ENCODE measurements at regions not wholly inside any gene's neighbourhood (a gene's known extent, or its start where the extent isn't known, plus 50 kb on each side); places are given as distances from the start of the nearest gene placed in this dataset.
"Not testable (repeated sequence)": the region's sequence is repeated elsewhere in the genome, so short reads cannot be mapped to it uniquely, and the experiment has no call there.

DNA sequence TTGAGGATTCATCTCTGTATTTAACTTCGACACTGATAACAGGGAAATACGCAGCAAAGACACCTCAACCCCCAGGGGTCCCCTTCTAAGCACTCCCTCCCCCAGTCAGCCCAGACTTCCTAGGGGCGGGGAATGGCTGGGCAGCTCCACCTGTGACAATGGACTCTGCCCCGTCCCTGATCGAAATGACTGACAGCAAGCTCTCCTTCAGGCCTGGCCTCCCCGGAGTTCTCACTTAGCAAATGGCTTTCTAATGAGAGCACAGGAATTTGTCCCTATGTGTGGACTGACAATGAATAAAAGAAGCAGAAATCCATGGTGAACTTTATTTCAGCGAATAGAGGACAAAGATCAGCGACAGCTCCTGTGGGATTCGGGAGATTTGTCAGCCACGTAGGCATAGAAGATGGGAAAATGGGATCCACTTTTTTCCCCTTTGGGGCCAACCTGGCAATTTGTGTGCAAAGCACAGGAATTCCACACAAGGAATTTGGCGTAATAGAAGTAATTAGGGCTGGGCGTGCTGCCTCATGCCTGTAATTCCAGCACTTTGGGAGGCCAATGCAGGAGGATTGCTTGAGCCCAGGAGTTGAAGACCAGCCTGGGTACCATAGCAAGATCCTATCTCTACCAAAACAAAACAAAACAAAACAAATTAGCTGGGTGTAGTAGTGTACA lies 63.8 kb downstream of the TNFAIP2 start:
- no peak for TF ChIP-seq POLR2A (IDR thresholded peaks at IDR 0.05; ENCODE audit: low read depth, low read length)
- FAIRE-seq: no peak

DNA sequence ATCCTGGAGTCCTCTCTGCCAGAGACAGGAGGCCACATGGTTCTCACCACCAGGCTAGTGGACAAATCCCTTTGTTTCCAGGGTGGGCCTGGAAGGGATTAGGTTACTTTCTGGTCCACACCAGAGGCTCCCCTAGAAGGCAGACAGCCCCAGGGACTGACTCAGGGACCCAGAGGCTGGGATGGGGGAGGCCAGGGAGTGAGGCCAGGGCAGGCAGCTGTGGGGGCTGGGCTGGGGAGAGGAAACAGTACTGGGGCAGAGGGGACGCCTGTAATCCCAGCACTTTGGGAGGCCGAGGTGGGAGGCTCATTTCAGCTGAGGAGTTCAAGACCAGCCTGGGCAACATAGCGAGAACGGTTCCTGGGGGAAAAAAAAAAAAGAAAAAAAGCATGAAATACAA lies 64.7 kb downstream of the TNFAIP2 start:
- no peak for FAIRE-seq
- no peak for DNase-seq (ENCODE audit: insufficient read length, low spot score)
- no peak for TF ChIP-seq POLR2A (IDR thresholded peaks at IDR 0.05; ENCODE audit: low read depth, low read length)

More for the DNA sequence above, 63.8 kb downstream of the TNFAIP2 start:
- no peak for DNase-seq (ENCODE audit: insufficient read length, low spot score)

DNA sequence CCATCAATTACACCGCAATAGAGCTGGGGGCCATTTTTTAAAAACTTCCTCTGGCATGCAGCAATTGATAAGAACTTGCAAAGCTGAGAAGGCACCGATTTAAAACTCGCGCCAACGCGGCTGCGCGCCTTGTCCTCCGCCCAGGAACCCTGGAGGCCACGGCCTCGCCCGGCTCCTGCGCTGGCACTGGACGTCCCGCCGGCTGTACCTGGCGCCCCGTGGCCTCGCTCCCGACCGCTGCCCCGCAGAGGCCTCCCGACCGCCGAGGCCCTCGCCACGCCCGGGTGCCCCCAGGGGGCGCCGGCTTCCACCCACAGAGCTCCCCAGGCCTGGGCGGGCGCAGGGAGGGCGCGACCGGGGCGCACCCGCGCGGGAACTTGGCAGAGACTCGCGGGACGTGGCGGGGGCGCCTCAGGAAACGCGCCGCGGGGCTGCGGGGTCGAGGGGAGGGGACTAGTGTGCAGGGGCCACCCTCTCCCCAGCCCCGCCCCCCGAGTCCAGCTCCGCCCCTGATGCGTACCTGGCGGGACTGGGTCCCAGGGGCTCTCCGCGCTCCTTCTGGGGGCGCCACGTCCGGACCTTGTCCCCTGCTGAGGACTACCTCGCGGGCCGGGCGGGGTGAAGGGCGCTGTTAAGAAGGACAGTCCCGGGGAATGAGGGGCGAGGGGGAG lies 65.7 kb downstream of the TNFAIP2 start:
- DNase-seq (ENCODE audit: insufficient read length, low spot score) (no peak), FAIRE-seq (no peak)
- no peak for TF ChIP-seq POLR2A (IDR thresholded peaks at IDR 0.05; ENCODE audit: low read depth, low read length)

DNA sequence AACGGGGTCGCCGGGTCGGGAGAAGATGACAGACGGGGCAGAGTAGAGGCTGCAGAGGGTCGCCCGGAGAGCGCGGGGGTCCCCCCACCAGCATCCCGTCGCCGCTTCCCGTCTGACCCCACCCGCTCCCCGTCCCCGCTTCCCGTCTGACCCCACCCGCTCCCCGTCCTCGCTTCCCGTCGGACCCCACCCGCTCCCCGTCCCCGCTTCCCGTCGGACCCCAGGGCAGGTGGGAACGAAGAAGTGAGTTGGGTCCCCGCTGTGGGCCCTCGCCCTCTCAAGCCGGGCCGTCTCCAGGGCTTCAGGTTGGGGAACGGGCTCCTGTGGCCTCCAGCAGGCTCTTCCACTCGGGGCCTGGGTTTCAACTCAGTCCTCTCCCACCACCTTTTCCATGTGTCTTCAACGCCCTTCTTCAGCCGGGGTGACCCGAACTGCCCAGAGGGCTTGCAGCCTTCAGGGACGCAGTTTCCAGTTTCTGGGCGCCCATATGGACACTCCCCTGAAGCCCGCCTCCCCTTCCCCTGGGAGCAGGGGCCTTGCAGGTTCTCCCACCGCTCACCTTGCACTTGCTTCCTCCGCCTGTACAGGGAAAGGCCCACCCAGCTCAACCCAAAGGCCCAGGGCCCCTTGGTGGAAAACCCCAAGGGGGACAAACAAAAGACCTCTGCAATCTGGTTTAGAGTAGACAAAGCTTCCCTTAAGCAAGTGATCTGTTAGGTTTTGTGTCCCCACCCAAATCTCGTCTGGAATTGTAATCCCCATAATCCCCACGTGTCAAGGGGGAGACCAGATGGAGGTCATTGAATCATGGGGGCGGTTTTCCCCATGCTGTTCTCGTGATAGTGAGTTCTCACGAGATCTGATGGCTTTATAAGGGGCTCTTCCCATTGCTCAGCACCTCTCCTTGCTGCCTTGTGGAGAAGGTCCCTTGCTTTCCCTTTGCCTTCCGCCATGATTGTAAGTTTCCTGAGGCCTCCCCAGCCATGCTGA lies 66.5 kb downstream of the TNFAIP2 start:
- no peak for TF ChIP-seq POLR2A (IDR thresholded peaks at IDR 0.05; ENCODE audit: low read depth, low read length)
- DNase-seq (ENCODE audit: insufficient read length, low spot score) (no peak), FAIRE-seq (no peak)

DNA sequence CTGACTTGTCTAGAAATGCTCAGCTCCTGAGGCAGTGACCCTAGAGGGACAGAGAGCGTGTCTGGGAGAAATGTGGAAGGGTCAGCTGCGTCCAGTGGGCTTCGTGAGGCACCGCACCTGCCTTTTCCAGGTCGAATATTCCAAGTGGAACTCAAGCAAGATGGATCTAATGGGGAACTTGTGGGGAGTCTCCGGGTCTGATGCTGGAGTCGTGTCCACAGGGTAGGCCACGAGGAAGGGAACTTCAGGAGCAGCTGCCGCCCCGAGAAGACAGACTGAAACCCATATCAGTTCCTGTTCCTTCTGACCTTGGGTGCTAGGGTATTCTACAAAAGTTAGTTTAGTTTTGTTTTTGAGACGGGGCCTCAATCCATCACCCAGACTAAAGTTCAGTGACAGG lies 67.5 kb downstream of the TNFAIP2 start:
- DNase-seq (ENCODE audit: insufficient read length, low spot score) (no peak), FAIRE-seq (no peak)
- TF ChIP-seq POLR2A (IDR thresholded peaks at IDR 0.05; ENCODE audit: low read depth, low read length): no peak

DNA sequence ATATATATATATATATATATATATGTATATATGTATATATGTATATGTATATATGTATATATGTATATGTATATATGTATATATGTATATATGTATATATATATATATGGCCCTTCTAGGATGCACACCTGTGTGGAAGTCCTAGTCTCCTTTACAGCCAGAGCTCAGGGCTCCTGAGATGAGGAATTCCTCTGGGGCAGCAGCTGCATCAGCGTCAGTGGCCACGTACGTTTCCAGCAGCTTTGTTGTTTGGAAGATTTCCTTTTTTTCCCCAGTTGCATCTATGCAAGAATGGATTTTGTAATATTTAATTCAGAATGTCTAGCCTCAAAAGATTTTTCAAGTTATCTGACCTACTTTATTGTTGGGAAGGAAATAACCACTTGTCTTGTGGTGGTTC lies 68.6 kb downstream of the TNFAIP2 start:
- FAIRE-seq (no peak), DNase-seq (ENCODE audit: insufficient read length, low spot score) (no peak)
- no peak for TF ChIP-seq POLR2A (IDR thresholded peaks at IDR 0.05; ENCODE audit: low read depth, low read length)

DNA sequence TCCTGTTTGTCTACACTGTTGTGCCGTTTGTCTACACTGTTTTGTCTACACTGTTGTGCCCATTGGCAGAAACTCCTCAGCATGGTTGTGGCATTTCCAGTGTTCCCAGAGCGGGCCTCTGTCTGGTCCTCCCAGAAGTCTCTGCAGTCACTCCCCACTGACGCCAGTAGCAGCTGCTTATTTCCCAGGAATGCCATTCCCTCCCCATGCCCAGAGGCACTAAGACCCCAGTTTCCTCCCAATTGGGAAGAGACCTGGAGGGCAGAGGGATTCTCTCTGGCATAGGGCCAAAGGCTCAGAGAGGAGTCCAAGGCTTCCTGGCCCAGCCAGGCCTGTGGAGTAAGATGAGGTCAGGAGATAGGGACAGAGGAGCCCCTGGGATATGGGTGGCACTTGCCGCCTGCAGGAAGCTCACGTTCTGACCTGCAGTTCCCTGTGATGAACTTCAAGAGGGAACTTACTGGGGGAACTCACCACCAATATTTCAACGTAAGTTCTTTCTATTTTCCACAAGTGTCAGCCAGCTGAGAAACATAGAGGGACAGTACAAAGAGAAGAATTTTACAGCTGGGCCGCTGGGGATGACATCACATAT lies 69.1 kb downstream of the TNFAIP2 start:
- DNase-seq (ENCODE audit: insufficient read length, low spot score): no peak
- no peak for FAIRE-seq
- TF ChIP-seq POLR2A (IDR thresholded peaks at IDR 0.05; ENCODE audit: low read depth, low read length): no peak

DNA sequence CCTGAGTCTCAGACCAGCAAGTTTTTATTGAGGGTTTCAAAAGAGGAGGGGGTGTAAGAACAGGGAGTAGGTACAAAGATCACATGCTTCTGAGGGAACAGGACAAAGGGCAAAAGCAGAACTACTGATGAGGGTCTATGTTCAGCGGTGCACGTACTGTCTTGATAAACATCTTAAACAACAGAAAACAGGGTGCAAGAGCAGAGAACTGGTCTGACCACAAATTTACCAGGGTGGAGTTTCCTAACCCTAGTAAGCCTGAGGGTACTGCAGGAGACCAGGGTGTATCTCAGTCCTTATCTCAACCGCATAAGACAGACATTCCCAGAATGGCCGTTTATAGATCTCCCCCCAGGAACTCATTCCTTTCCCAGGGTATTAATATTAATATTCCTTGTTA lies 69.6 kb downstream of the TNFAIP2 start:
- not testable (repeated sequence) for FAIRE-seq; DNase-seq (ENCODE audit: insufficient read length, low spot score)

DNA sequence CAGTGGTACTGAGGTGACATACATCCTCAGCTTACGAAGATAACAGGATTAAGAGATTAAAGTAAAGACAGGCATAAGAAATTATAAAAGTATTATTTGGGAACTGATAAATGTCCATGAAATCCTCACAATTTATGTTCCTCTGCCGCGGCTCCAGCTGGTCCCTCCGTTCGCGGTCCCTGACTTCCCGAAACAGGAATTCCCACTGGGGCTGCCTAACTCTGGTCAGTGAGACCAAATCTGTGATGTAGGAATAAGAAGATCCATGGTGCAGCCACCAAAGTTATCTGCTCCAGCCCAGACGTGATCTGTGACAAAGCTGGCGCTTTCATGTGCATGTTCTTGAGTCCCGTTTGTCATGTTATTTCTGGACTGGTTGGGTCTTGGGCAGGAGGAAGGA lies 70.2 kb downstream of the TNFAIP2 start:
- not testable (repeated sequence) for FAIRE-seq; DNase-seq (ENCODE audit: insufficient read length, low spot score)

DNA sequence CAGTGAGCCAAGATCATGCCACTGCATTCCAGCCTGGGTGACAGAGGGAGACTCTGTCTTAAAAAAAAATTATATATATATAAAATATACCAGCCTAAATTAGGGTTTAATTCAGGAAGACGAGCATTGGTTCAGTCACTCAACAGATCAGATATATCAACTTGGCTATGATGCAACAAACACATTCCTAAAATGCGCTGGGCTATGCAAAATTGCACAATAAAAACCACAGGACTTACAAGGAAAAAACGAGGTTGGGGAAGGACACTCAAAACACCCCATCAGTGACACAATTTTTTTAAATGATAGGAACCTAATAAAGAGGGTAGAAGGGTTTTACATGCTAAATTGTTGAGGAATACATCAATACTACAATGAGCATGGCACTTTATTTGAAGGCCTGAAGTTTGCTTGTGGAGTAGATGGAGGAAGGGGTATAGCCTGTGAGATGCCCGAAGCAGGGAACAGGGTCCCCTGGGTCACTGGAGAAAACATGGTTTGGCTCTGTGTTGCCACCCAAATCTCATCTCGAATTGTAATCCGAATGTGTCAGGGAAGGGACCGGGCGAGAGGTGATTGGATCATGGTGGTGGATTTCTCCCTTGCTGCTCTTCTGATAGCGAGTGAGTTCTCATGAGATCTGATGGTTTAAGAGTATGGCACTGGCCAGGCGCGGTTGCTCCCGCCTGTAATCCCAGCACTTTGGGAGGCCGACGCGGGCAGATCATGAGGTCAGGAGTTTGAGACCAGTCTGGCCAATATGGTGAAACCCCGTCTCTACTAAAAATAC lies 71.2 kb downstream of the TNFAIP2 start:
- no peak for TF ChIP-seq POLR2A (IDR thresholded peaks at IDR 0.05; ENCODE audit: low read depth, low read length)
- DNase-seq (ENCODE audit: insufficient read length, low spot score): no peak
- no peak for FAIRE-seq

DNA sequence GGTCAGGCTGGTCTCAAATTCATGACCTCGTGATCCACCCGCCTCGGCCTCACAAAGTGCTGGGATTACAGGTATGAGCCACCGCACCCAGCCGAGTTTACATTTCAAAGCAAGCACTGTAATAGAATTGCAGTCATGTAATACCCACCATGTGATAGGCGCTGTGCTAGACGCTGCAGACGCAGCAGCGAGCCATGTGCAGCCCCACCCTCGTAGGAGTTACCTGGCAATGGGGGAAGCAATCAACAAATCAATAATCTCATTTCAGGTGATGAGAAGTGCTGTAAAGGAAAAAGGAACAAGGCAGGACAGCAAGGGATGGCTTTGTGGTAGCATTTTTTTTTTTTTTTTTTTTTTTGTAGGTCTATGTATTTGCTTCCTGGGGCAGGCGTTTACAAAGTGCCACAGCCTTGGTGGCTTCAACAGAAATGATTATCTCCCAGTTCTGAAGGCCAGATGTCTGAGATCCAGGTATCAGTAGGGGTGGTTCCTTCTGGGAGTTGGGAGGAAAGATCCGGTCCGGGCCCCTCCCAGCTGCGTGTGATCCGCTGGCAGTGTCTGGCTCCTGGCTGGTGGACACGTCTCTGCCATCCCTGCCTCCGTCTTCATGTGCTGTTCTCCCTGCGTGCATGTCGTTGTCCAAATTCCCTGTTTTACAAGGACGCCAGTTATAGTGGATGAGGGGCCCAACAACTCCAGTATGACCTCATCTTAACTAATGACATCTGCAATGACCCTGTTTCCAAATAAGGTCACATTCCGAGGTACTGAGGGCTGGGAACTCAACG lies 72.8 kb downstream of the TNFAIP2 start:
- no peak for DNase-seq (ENCODE audit: insufficient read length, low spot score)
- no peak for TF ChIP-seq POLR2A (IDR thresholded peaks at IDR 0.05; ENCODE audit: low read depth, low read length)
- no peak for FAIRE-seq

DNA sequence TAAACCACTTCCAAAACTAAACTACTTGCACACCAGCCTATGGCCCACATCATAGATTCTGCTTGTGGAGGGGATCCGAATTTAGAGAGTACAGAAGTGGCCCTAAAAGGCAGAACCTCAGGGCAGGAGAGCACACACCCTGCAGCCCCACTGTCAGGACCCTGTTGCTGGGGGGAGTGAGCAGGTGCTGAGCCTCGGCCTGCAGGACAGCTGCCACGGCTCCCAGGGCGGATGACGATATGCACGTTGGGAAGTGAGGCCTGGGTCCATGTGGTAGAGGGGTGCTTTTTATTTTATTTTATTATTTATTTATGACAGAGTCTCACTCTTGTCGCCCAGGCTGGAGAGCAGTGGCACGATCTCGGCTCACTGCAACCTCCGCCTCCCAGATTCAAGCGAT lies 73.5 kb downstream of the TNFAIP2 start:
- no peak for TF ChIP-seq POLR2A (IDR thresholded peaks at IDR 0.05; ENCODE audit: low read depth, low read length)
- no peak for DNase-seq (ENCODE audit: insufficient read length, low spot score)
- FAIRE-seq: no peak

Data from H54 (cell line).